SK-N-SH treated with all-trans-retinoic acid at 6 μM for 48 hours (cell line): ENCODE measurements at regions not wholly inside any gene's neighbourhood (a gene's known extent, or its start where the extent isn't known, plus 50 kb on each side); places are given as distances from the start of the nearest gene placed in this dataset.

ENCODE experiments used
- ARNTL ChIP-seq: fragments of 450-650 bp; formaldehyde crosslinking; IDR thresholded peaks from 2 replicates; pipeline ENCODE4 v1.5.0; 2020; ENCODE audit warnings: low read depth, mild to moderate bottlenecking, moderate library complexity, borderline replicate concordance
- CREB5 ChIP-seq: fragments of 250-450 bp; sonication (Bioruptor Pico); IDR thresholded peaks from 2 replicates; pipeline ENCODE4 v1.5.1; 2020; ENCODE audit warnings: low read depth, mild to moderate bottlenecking, moderate library complexity
- CSDC2 ChIP-seq: fragments of 250-450 bp; sonication (Bioruptor Pico); IDR thresholded peaks from 2 replicates; pipeline ENCODE4 v1.5.0; 2020; ENCODE audit warnings: mild to moderate bottlenecking, moderate library complexity
- CSRNP3 ChIP-seq: fragments of 250-450 bp; sonication (Bioruptor Pico); IDR thresholded peaks from 2 replicates; pipeline ENCODE4 v1.5.1; 2021; ENCODE audit warnings: mild to moderate bottlenecking, moderate library complexity
- GLIS3 ChIP-seq: fragments of 250-450 bp; sonication (Bioruptor Pico); IDR thresholded peaks from 2 replicates; pipeline ENCODE4 v1.5.0; 2020; ENCODE audit warnings: mild to moderate bottlenecking, moderate library complexity
- OSR1 ChIP-seq: fragments of 250-450 bp; sonication (Bioruptor Pico); IDR thresholded peaks from 2 replicates; pipeline ENCODE4 v1.8.0; 2022; ENCODE audit warnings: moderate library complexity, mild to moderate bottlenecking, inconsistent platforms
- POU6F1 ChIP-seq: fragments of 250-450 bp; sonication (Bioruptor Pico); IDR thresholded peaks from 2 replicates; pipeline ENCODE4 v1.8.0; 2021; ENCODE audit warnings: low read depth, mild to moderate bottlenecking, moderate library complexity, borderline replicate concordance
- PPARA ChIP-seq: fragments of 250-450 bp; sonication (Bioruptor Pico); IDR thresholded peaks from 2 replicates; pipeline ENCODE4 v1.5.0; 2020; ENCODE audit warnings: mild to moderate bottlenecking, borderline replicate concordance
- TOX ChIP-seq: fragments of 250-450 bp; sonication (Bioruptor Pico); IDR thresholded peaks from 2 replicates; pipeline ENCODE4 v1.8.0; 2021; ENCODE audit warnings: mild to moderate bottlenecking, moderate library complexity, borderline replicate concordance
- TSHZ2 ChIP-seq: fragments of 250-450 bp; sonication (Bioruptor Pico); IDR thresholded peaks from 2 replicates; pipeline ENCODE4 v1.5.0; 2020; ENCODE audit warnings: mild to moderate bottlenecking, moderate library complexity
- ZFP3 ChIP-seq: fragments of 250-450 bp; sonication (Bioruptor Pico); IDR thresholded peaks from 2 replicates; pipeline ENCODE4 v1.5.0; 2020; ENCODE audit warnings: mild to moderate bottlenecking, moderate library complexity
- ZNF8 ChIP-seq: fragments of 450-650 bp; formaldehyde crosslinking; IDR thresholded peaks from 2 replicates; pipeline ENCODE4 v1.5.0; 2020; ENCODE audit warnings: mild to moderate bottlenecking, moderate library complexity

GRCh38 chr18:42649331-42650035, 466.0 kb downstream of the RIT2 start:
- no peak for TF ChIP-seq CREB5
- no peak for TF ChIP-seq ZNF8 (CRISPR knock-in tag)
- TF ChIP-seq ARNTL (CRISPR knock-in tag): no peak
- no peak for TF ChIP-seq TOX (CRISPR knock-in tag)
- no peak for TF ChIP-seq POU6F1 (CRISPR knock-in tag)
- no peak for TF ChIP-seq CSRNP3 (CRISPR knock-in tag)
- TF ChIP-seq OSR1 (CRISPR knock-in tag): no peak
- TF ChIP-seq PPARA: no peak
- TF ChIP-seq GLIS3 (CRISPR knock-in tag): no peak
- no peak for TF ChIP-seq CSDC2 (CRISPR knock-in tag)
- no peak for TF ChIP-seq TSHZ2 (CRISPR knock-in tag)
- TF ChIP-seq ZFP3: no peak
